GM21723 (cell line): ENCODE measurements at regions not wholly inside any gene's neighbourhood (a gene's known extent, or its start where the extent isn't known, plus 50 kb on each side); places are given as distances from the start of the nearest gene placed in this dataset.
"Not testable (repeated sequence)": the region's sequence is repeated elsewhere in the genome, so short reads cannot be mapped to it uniquely, and the experiment has no call there.

Experiments used
- ATAC-seq: cut with Tn5 transposase; IDR thresholded peaks from one replicate; pipeline ENCODE4 v1.9.1; 2021; ENCODE audit warnings: mild to moderate bottlenecking, moderate library complexity; ENCODE audit not compliant: unreplicated experiment

DNA sequence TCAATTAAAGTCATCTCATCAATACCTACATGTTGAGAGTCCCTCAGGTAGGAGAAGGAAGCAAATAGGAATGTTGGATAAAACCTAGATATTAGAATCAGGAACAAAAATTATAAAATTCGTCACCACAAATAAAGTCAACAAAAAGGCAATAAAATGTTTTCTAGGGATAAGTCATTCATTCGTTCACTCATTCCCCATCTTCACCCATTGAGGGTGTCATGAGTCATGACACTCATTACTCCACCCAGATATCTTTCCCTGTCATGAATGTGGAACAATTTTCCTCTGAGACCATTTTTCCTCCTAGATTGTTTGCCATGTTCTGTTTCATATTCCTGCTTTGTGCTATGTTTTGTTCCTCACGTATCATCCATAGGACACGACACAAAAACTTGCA lies 50.9 kb upstream of the OLIG3 start:
- no peak for ATAC-seq

- ATAC-seq, result no peak
These were observed 53.0 kb upstream of the OLIG3 start for GRCh38 chr6:137547186-137547585.

DNA sequence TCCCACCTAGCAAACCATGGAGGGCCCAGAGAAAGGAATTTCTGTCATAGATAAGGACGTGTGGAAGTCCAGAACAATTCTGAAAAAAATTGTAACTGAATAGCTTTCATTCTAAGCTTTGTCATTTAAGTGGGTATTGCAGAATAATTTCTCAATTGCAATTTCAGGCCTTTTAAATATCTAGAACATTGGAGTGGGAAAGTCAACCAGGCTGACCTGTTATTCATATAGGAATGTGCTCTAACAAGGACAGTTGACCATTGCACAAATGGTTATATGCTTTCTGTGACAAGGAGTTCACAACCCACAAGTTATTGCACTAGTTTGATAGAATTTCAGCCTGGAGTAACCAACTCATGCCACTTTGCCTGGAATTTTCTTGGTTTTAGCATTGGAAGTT lies 53.4 kb upstream of the OLIG3 start:
- no peak for ATAC-seq

- ATAC-seq, result no peak
These were observed 54.9 kb upstream of the OLIG3 start for GRCh38 chr6:137549106-137549505.

GRCh38 chr6:137550535-137550934 lies 56.3 kb upstream of the OLIG3 start:
- ATAC-seq, result no peak

GRCh38 chr6:137552146-137552545 lies 58.0 kb upstream of the OLIG3 start:
- no peak for ATAC-seq

DNA sequence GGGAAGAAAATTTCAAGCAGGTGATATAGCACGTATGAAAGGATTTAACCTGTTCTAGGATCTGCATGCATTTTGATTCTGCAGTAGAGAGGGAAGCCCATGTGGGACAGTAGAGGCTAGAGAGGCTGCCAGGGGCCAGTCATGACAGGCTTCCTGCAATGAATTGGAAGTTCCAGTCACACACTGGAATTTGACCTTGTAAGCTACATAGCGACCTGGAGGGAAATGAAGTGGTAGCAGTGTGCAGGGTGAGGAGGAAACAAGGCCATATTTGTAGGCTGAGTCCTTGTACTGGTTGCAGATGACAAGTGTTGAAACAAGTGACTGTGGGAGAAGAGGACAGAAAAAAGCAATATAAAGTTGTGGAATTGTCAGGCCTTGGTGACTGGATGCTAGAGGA lies 58.6 kb upstream of the OLIG3 start:
- ATAC-seq, result no peak

DNA sequence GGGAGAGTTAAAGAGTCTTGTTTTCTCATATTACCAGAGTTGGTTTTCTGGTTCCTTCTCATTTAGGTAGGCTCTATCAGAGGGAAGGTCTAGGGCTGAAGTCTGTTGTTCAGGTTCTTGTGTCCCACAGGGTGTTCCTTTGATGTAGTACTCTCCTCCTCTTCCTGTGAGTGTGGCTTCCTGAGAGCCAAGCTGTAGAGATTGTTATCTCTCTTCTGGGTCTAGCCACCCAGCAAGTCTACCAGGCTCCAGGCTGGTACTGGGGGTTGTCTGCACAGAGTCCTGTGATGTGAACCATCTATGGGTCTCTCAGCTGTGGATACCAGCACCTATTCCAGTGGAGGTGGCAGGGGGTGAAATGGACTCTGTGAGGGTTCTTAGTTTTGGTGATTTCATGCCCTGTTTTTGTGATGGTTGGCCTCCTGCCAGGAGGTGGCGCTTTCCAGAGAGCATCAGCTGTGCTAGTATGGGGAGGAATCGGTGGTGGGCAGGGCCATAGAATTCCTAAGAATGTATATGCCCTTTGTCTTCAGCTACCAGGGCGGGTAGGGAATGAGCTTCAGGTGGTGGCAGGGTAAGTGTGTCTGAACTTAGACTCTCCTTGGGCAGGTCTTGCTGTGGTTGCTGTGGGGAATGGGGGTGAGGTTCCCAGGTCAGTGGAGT lies 65.5 kb upstream of the OLIG3 start:
- ATAC-seq, result not testable (repeated sequence)

- no peak for ATAC-seq
These were observed 66.0 kb upstream of the OLIG3 start for GRCh38 chr6:137560184-137560563.

- ATAC-seq, result no peak
These were observed 73.9 kb upstream of the OLIG3 start for GRCh38 chr6:137568067-137568466.

DNA sequence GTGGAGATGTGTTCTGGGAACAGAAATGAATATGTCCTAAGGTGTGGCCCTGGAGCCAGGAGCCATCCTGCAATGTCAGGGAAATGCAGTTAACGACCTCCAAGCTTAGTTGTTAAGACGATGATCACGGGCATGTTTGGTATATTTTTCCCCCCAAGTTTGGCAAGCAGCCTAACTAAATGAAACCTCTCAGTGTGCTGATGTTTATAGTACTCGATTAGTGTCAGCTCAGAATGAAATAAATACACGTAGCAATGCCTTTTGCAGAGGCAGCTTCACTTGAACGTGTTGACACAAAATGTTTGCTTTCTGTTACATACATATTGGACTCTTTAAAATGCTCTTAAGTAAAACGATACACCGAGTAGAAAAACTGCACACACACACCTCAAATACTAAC lies 76.2 kb upstream of the OLIG3 start:
- ATAC-seq, result no peak

- ATAC-seq, result no peak
These were observed 77.7 kb upstream of the OLIG3 start for GRCh38 chr6:137571854-137572253.

- ATAC-seq, result no peak
These were observed 79.5 kb upstream of the OLIG3 start for GRCh38 chr6:137573739-137574138.

- ATAC-seq, result no peak
These were observed 85.4 kb upstream of the OLIG3 start for GRCh38 chr6:137579612-137580011.

DNA sequence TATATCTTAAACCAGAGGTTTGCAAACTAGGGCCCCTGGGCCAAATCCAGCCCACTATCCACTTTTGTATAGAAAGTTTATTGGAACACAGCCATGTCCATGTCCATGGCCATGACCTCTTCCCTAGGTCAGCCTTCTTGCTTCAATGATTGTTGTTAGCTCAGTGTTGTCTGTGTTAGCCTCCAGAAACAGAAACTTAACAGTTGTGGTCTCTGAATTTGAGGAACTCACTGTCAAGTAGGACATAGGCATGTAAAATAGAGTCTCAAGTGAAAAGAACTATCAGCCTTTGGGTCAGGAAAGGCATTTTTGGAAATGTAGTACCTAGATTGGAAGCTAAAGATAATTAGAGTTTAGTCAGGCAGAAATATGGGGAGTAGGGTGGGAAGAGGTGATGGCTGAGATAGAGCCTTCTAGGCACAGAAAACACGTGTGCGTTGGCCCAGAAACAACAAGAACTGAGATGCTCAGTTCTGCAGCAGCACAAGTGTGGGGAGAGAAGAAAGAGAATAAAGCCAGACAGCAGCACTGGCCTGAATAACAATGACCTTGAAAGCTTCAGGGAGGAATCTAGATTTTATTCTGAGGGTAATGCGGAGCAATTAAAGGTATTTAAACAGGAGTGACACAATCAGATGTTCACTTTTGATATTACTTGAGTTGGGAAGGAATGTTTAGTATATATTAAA lies 87.0 kb upstream of the OLIG3 start:
- no peak for ATAC-seq

GRCh38 chr6:137583519-137583918 lies 89.3 kb upstream of the OLIG3 start:
- not testable (repeated sequence) for ATAC-seq

DNA sequence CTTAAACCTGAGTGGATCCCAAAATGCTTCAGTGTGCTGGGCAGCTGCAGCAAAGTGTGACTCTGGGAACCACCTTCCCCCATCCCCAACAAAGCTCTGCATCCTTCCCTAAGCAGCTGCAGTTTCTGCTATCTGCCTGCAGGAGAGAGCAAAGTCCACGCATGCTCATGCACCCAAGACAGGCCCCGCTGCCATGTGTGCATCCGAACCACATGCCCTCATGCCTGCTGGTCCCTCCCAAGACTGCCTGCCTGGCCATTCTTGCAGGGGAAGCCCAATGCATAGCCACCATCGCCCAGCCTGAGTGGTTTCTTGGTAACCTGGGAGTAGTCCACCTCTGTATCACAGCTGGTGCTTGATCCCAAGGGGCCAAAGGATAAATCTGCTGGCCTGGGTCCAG lies 94.3 kb upstream of the OLIG3 start:
- ATAC-seq, result no peak

DNA sequence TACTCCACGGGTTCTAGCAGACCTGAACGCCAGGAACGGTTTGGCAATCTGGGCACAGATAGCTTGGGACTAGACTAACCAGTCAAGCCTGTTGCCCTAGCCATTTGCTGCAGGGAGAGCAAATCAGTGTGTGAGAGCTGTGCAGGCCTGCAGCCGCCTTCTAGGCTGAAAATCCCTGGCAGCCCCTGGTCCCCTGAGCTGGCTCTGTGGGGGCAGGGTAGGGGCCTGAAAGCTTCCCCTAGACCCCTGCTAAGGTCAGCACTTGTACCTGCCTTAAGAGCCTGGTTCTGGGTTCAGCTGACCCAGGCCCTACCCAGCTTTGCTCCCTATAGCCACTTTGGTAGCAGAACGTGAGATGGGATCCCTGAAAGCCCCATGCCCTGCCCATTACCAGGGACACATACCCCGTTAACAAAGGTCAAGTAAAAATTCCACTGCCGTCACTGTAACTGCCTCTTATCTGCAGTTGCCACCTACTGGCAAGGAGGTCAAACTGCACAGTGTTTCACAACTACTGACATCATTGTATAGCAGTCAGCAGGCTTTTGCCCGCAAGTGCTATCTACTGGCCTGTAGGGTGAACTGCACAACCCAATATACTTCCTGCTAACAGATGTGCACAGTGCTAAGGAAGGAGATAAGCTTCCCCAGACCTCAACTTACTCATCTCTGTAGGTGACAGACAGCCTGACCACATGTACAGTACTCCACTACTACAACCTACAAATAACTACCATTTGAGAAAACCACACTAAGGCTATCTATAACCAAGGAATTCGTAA lies 95.1 kb upstream of the OLIG3 start:
- peak; percentile 100 for ATAC-seq

- ATAC-seq, result no peak
These were observed 96.5 kb upstream of the OLIG3 start for GRCh38 chr6:137590684-137591083.

- ATAC-seq, result no peak
These were observed 107.3 kb upstream of the OLIG3 start for GRCh38 chr6:137601471-137601870.

DNA sequence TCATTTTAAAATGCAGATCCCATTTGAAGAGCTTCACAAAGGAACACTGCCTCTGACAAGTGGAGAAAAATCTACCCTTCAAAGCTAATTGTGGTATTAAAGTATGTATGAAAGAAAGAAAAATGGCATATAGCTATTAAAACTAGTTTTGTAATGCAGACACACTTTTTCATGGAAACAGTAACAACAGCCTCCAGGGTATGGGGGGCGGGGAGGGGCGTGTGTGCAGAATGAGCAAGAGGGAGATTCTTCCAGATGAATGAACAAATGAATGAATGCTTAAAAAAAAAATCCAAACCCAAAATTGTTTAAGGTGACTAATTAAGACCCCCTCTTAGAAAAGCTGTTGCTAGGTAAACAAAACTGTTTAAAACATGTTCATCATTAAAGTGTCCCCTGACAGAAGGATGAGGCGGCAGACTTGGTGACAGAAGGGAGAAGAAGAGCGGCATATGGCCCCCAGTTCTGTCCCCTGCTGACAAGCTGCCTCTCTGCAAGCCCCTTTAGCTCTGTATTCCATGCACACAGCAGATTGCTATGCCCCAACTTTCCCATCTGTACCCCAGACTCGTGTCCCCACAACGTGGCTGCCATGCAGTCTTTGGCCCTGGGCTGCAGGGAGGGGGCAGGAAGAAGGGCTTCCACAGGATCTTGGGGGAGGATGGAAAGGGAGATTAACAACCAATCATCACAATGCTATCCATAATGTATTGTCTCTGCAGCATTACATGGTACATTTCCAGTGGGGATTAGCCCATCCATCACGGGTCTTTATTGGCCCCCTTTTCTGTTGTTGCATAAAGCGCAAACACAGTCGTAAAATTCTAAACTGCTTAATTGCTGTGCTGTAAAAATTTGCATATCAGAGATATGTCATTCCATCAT lies 108.4 kb upstream of the OLIG3 start:
- ATAC-seq, result no peak
